ENCODE measurements at regions not wholly inside any gene's neighbourhood (a gene's known extent, or its start where the extent isn't known, plus 50 kb on each side); places are given as distances from the start of the nearest gene placed in this dataset.

DNA sequence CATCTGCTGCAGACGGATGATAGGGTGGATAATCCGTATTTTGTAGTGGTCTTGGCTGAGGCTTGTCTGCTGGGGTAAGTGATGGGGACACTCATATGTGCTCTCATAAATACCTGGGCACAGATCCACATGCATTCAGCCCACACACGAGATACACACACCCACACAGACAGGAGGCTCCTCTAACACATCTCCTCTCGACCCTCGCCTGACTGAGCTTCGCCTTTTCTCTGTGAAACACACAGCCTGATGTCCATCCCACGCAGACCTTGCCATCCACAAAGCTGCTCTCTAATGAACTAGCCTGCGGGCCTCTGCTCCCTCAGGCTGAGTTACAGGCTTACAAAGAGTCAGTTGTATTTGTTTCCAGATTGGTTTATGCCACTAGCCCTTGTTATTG lies 96.3 kb upstream of the CSF3R start:
- DNase-seq (ENCODE audit: low read depth) = no peak

DNA sequence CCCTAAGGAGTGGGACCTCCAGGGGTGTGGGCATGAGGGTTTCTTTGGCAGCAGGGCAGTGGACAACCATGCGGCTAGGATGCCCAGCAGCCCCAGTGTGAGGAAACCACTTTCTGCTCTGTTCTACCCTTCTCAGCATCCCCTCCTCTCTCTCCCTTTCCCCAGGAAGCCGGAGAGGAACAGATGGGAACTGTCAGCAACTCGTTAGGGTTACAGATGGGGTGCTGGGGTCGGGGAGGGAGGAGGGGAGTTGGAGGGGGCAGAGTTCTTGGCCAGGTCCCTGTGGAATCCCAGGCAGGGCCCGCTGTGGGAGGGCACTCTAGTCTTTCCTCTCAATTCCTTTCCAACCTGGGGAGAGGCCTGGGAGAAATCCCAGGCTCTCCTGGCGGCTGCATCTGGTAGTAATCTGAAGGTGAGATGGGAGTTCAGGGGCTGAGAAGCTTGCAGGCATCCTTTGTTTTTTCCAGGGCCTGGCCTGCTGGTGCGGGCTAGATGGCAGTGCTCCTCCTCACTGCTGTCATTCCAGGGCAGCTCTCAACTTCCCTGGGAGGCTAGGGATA lies 93.9 kb upstream of the CSF3R start:
- DNase-seq (ENCODE audit: low read depth) = no peak

DNA sequence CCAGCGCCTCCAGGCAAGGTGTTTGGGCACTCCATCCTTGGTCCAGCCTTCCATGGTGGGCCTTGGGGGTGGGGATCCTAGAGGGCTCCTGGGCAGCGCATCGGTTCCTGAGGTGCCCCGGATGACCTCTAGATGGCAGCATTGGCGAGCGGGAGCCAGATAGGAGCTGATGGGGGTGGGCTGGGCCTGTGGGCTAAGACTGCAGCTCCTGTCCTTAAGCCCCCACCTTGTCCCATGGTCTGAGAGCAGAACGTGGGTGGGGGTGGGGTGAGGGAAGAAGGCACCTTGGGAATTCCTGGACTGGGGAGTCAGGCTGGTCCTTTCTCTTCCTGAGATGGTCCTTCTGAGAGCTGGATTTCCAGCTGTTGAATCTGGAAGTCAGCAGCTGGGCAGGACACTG lies 93.4 kb upstream of the CSF3R start:
- DNase-seq (ENCODE audit: low read depth) = peak; percentile 49

DNA sequence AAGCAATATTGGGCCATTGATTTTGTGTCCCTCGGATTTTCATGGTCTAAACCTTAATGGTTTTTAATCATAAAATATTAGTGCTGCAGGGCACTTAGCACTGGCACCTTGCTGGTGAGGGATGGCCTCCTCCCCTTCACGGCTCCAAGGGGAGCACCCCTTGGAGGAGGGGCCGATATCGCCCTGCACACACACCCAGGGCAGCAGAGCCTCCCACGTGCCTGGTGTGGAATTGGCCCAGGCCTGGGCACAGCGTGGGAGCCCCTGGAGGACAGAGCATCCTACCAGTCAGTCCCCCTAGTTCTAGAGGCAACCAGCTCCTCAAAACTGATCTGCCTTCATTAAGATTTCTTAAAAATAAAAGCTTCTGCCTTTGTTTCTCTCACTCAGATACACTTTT lies 90.7 kb upstream of the CSF3R start:
- no peak for DNase-seq (ENCODE audit: low read depth)

DNA sequence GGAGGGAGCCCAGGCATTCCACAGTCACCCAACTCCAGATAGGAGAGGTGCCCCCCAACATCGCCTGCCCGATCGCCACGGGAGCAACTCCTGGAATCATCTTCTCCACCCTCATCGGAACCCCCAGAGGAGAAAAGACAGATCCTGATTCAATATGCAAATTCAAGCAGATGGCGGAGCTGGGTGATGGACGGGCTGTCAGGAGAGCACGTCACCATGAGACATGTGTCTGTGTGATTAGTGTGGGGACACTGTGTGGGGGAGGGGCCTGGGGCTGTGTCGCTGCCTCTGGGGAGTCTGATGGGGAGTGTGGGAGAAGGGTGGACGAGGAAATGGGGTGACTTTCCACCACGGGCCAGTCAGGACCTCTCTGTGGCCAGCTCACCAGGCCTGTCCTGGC lies 90.2 kb upstream of the CSF3R start:
- no peak for DNase-seq (ENCODE audit: low read depth)

DNA sequence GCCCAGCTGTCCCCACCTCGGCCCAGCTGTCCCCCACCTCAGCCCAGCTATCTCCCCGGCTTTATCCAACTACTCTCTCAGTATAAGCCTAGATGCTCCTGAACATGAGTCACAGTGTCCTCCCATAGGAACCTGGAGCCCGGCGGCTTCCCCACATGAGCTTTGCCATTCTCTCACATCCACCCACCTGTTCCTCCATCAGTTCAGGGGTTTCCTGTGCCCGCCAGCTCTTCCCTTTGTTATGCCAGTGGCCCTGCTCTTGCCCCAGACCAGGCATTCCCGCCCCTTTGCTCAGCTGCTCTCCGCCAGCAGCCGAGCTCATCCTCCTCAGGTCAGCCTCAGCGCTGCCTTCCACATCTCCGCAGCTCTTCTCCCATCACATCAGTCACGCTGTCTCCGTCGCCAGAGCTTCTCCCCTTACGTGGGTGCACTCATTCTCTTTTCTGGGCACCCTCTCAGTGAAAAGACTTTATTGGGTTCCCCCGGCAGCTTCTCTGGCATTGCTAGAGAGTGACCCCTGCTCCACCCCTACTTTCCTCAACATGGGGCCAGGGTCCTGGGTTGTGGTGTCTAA lies 89.5 kb upstream of the CSF3R start:
- no peak for DNase-seq (ENCODE audit: low read depth)

DNA sequence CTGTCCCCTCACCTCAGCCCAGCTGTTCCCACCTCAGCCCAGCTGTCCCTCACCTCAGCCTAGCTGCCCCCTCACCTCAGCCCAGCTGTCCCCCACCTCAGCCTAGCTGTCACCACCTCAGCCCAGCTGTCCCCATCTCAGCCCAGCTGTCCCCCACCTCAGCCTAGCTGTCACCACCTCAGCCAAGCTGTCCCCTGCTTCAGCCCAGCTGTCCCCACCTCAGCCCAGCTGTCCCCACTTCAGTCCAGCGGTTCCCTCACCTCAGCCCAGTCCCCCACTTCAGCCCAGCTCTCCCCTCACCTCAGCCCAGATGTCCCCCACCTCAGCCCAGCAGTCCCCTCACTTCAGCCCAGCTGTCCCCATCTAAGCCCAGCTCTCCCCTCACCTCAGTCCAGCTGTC lies 88.4 kb upstream of the CSF3R start:
- no peak for DNase-seq (ENCODE audit: low read depth)

DNA sequence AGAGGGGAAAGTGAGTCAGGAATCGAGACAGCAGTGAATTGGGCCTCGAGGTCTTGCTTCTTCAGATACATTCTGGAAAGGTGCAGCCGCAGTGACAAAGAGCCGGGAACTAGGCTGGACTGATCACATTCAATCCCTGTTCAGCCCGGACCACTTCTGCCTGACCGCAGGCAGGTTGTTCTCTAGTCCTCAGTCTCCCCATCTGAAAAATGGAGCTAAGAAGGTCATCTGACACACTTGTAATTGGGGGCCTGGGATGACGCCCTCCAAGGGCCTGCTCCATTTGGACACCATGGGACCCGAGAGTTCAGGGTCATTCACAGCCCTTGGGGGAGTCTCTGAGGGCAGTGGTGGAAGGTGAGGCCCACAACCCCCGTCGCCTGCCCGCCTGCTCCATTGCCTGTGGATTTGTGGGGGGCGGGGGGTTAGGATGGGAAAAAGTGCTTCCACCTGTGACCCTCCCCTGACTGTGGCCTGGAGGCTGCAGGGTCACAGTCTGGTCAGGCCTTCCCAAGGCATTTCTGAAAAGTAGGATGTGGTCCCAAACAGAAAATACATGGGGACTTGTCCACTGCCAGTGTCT lies 87.9 kb upstream of the CSF3R start:
- DNase-seq (ENCODE audit: low read depth) = no peak

DNA sequence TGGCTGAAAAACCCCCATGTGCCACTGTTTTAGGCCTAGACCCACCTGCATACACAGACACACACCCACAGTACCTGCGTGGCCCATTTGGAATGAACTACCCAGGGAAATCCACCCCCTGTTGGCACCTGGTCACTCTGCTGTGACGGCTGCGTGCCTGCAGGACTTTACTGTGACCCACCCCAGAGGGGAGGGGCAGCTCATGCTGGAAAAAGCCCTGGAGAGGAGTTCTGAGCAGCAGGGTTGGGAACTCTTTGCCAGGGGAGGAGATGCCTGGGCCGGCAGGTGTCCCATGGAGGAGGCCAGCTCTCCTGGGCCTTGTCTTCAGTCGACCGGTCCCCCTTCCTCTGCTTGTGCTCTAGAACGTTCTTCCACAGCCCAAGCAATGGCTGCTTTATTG lies 87.3 kb upstream of the CSF3R start:
- no peak for DNase-seq (ENCODE audit: low read depth)

DNA sequence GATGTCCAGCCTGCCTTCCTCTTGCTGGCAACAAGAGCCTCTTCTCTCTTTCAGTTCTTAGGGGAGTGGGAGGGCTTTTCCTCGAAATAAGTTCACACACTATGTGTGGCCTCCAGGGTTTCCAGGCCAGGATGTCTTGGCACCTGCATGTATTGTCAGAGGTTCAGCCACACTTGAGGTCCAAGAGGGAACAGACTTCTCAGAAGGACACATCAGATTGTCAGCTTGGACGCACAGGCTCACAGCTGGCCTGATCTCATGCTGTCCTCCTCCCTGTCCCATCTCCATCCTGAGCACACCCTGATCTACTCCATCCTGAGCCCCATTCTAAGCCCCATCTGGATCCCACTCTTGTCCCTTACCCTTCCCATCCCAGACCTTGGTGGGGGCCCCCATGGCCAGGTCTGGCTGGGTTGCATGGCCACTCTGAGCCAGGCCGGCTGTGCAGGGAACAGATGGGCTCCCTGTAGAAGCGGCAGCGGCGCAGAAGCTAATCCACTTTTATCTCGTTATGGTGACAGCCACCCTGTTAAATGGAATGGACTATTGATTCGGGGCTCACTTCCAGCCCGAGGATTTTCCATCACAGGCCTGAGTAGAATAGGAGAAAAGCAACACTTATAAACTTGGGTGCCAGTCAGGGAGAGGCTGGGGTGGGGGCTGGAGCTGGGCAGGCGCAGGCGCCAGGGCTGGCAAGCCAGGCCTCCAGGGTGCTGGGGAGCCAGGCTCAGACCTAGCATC lies 85.1 kb upstream of the CSF3R start:
- no peak for DNase-seq (ENCODE audit: low read depth)

DNA sequence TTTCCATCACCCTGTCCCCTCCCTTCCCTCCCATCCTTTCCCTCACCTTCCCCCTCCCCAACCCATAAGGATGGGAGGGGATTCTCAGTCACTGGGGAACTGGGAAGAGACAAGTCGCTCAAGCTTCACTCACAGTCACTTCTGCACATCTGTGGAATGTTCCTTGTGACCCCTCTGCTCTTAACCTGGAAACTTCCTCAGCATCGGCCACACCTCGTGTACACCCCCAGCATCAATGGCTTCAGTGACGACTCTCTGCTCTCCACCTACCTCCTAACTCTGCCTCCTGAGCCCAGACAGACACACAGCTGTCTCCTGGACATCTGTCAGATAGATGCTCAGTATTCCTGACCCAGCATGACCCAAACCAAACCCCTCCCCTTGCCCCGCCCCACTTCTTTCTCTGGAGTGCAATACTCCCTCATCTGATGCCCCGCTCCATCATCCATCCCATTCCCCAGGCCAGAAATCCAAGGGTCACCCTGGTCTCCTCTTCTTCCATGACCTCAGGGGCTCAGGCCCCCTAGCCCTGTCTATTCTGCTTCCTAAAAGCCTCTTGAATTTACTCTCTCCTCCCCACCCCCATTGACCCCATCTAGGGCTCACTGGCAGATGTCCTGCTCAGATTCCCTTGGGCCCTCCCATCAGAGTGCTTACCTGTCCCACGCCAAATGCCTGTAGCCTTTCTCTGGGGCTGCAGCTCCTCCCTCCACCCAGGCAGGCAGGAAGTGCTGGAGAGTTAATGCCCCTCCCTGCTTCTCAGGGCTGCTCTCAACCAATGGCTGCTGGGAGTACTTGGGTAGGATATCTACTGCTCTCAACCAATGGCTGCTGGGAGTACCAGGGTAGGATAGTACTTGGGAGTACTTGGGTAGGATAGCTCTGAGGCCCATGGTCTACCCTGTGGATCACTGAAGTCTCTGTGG lies 83.1 kb upstream of the CSF3R start:
- no peak for DNase-seq (ENCODE audit: low read depth)

DNA sequence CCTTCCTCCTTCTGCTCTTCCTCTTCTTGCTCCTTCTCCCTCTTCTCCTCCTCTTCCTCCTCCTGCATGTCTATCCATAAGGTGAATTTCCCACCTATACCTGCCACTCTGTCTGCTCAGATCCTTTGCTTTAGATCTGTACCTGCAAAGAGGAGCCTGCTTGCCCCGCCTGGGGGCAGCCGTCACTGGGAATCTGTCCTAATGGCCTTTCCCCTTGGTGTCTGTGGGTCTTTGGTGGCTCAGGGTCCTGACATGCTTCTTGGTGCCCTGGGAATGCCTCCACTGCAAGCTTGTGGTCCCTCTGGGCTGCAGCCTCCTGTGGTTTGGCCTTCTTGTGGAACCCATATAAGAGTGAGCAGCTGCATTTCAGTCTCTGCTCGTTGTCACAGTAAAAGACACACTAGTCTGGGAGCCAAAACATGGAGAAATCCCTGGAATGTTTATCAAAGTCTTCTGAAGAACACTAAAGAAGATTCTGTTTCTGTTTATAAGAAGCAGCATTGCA lies 79.5 kb upstream of the CSF3R start:
- DNase-seq (ENCODE audit: low read depth) = no peak

DNA sequence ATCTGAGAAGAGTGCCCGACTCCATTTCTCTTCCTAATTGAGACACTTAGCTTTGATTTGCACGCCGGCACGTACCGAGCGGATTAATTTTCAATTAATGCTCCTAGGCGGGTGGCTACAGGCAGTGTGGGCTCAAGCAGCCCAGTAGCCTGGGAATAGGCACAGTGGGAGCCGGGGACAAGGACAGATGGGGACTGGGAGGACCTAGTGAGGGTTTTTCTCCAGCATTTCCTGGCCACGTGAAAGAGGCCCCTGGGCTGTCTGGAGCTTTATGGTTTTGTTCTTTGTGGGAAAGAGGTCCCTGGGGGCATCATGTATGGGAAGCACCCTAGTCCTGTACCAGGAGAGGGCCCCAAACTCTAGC lies 78.6 kb upstream of the CSF3R start:
- DNase-seq (ENCODE audit: low read depth) = no peak

DNA sequence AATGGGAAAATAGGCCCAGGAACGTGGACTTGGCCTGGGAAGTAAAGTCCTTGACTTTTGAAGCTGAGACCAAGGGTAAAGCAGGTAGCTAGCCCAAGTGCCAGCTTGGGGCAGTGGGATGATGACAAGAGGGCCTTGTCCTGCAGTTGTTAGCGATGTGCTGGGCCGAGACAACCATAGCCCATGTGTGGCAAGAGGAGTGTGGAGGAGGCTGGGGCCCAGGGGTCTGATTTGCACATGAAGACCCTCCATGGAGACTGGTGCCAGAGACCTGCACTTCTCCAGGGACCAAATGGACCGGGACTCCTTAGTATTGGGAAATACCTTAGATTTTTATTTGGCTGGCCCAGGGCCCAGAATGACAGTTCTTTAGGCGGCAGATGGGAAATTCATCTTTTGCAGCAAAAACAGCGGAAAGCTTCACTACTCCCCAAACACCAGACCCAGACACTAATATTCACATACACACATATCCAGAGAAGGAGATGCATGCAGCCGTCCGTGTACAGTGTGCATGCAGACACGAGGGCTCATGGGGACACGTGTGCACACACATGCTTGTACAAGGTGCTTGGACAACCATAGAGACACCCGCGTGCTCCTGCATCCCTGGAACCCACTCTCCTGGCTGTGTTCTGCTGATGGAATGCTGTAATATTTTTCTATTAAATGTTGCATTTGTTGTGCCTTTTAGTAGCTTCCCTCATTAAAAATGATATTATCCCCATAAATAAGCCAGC lies 78.1 kb upstream of the CSF3R start:
- no peak for DNase-seq (ENCODE audit: low read depth)

DNA sequence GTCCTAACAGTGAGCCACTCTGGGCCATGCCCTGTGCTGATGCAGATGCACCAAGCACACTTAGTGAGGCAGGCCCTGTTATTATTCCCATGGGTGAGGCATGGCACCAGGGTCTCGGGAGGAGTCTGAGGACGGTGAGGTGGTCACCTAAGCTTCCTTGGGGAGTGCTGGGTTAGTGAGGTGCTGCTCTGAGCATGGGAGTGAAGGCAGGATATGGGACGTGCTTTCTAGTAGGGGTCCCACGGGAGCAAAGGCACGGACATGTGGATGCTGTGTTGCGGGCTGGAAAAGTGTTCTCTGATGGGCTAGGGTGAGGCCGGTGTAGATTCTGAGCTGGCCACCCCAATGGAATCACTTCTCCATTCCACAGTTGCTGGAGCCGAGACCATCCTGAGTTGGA lies 77.5 kb upstream of the CSF3R start:
- DNase-seq (ENCODE audit: low read depth) = no peak

DNA sequence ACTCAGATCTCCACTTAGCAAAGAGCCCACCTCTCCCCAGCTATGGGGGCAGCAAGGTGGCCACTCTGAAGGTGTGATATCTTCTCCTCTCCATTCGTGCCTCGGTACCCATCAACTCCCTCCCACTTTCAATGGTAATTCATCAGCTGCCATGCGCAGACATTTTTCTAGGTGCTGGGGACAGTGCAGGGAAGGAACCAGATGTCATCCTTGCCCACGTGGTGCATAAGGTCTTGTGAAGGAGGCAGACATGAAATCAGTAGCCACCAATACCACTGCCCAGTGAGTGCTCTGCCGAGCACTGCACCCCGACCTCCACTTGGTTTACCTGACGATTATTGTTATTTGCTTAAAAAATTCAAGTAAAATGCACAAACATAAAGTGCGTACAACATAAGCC lies 76.3 kb upstream of the CSF3R start:
- no peak for DNase-seq (ENCODE audit: low read depth)

DNA sequence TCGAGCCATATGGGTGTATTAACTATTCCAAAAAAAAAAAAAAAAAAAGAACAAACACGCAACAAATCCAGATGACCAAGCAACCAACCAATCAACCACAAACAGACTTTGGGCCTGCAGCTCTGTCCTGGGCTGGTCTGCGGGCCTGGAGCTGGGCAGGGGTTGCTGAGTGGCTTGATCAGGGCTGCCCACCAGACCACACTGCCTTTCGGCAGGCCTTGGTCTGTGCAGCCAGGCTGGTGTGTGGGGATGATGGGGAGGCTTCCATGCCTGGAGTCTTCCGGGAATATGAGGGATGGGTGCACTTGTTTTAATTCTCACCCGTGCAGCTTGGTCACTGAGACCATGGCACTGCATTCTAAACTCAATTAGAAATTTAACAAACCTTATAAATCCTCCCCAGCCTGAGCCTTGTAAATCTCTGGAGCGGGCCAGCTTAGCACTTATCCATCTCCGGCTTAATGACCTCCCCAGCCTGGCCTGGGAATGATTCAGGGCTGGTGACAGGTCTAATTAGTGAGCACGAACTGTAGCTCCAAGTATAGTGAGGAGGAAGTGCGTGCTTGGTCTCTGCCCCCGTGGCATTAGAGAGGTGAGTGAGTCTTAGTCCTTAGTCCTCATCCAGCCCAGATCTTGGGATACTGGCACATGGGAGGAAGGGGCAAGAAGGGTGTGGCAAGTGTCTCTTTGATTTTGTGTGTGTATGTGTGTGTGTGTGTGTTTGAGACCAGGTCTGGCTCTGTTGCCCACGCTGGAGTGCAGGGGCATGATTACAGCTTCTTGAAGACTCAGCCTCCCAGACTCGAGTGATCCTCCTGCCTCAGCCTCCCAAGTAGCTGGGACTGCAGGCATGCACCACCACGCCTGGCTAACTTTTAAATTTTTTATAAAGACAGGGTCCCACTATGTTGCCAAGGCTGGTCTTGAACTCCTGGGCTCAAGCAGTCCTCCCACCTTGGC lies 74.6 kb upstream of the CSF3R start:
- DNase-seq (ENCODE audit: low read depth) = no peak

DNA sequence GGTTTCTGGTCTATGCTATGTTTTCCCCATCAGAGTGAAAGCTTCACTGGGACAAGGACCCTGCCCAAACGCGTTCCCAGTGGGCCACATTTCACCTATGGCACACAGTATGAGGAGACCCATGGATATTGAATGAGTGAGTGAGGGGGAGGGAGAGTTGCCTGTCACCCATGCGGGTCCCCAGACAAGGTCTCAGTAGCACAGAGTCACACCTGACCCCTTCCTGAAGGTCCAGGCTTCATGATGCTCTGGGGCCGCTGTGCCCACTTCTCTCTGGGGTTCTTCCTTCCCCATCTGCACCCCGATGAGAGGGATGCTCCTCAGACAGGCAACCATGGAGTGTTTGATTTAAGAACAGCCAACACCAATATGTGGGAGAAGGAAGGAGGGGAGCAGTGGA lies 72.3 kb upstream of the CSF3R start:
- DNase-seq (ENCODE audit: low read depth) = no peak

DNA sequence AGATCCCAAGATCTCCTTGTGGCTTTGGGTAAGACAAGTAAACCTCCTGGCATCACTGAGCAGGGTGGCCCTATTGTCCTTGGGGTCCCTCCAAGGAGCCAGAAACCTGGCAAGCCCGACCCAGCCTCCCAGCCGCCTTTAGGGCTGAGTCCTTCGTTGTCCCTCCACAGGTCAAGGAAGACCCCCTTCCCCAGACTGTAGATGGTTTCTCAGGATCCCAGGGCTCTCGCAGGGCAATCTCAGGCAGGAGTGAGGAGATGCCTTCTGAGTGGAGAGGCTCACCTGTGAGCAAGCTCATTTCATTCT lies 71.6 kb upstream of the CSF3R start:
- DNase-seq (ENCODE audit: low read depth) = no peak

DNA sequence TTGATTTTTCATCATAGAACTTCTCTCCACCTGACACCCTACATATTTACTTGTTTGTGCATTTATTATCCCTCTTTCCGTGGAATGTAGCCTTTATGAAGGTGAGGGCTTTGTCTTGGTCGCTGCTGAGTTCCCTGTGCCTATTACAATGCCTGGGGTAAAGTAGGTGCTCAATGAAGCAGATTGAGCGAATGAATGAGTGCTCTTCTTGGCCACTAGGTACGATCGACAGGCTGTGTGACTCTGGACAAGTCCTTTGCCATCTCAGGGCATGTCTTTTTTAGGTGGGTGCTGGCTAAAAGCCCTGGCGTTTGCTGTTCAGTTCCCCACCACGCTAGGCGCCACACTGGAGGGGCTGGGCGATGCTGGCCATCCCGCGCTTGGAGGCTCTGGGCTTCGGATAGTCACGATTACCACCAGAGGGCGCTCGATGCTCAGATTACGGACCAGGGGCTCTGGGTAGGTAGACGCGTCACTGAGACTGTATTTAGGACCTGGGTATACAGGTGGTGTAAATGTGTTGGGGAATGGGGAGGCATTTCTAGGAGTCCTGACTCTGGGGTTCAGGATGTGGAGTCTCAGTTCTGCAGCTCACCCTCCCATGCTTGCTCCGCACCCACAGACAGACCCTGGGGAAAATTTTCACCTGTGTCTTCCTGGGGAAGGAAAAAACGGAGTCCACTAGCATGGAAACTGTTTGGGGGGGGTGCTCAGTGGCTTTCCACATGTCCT lies 71.0 kb upstream of the CSF3R start:
- peak; percentile 51 for DNase-seq (ENCODE audit: low read depth)
